Adrenal gland (tissue), 9 donors: ENCODE measurements at regions not wholly inside any gene's neighbourhood (a gene's known extent, or its start where the extent isn't known, plus 50 kb on each side); places are given as distances from the start of the nearest gene placed in this dataset.

ENCODE experiments used
- DNase-seq, 7 donors: peaks; one replicate each; pipeline ENCODE4 v3.0.0-alpha.2; 2019 to 2020
- H3K27ac ChIP-seq, 5 donors: fragments of 200-600 bp; sonication (generic) in 4 of 5; 1 replicate in 3 of 5; 2 replicates in 2 of 5; pipeline versions ENCODE4 v1.5.1 to v1.8.0; 2016 to 2020; ENCODE audit warnings: mild to moderate bottlenecking in 1 of 5
- H3K27me3 ChIP-seq: fragments of 200-600 bp; 2 replicates; pipeline ENCODE4 v1.8.0; 2021
- H3K36me3 ChIP-seq, 2 donors: fragments of 200-600 bp; replicated peaks in 1 of 2; 1 replicate in 1 of 2; 2 replicates in 1 of 2; pipeline versions ENCODE4 v1.5.1 to v1.8.0; 2018 to 2022
- H3K4me1 ChIP-seq, 2 donors: fragments of 200-600 bp; replicated peaks in 1 of 2; 1 replicate in 1 of 2; 2 replicates in 1 of 2; pipeline versions ENCODE4 v1.5.1 to v1.8.0; 2018 to 2021
- H3K4me3 ChIP-seq, 4 donors: fragments of 200-600 bp; sonication (generic) in 3 of 4; one replicate each; pipeline ENCODE4 v1.5.1; 2016 to 2018
- H3K9me3 ChIP-seq, 3 donors: fragments of 200-600 bp; sonication (generic) in 1 of 3; replicated peaks in 1 of 3; 1 replicate in 2 of 3; 2 replicates in 1 of 3; pipeline versions ENCODE4 v1.5.1 to v1.8.0; 2016 to 2021
- POLR2A ChIP-seq, 2 donors: fragments of 450-650 bp; IDR thresholded peaks; one replicate each; pipeline ENCODE4 v1.6.1; 2017; ENCODE audit warnings: antibody characterized with exemption in 2 of 2, mild to moderate bottlenecking in 2 of 2, moderate library complexity in 1 of 2
- WGBS, 4 donors: extraction: QIAGEN DNeasy Blood & Tissue Kit in 2 of 4; methylation state at CpG; one replicate each; pipeline versions ENCODE4 v1.1.5 to v1.1.7; 2013 to 2017; 5-methylcytosine and 5-hydroxymethylcytosine counted together
- intact Hi-C, 2 donors: fragments of 100-400 bp; cut with DNase I; formaldehyde crosslinking; loops; one replicate each; pipeline versions ENCODE4 v1.14.1 to v1.15.0; 2022 to 2023
- TF ChIP-seq, protein P1 (sequence below), 6 experiments: fragments of 450-650 bp in 4 of 6; fragments of 200-600 bp in 2 of 6; sonication (generic) in 1 of 6; IDR thresholded peaks; 1 replicate in 5 of 6; 2 replicates in 1 of 6; pipeline versions ENCODE4 v1.5.1 to v1.8.0; 2016 to 2021; ENCODE audit warnings: antibody characterized with exemption in 6 of 6, mild to moderate bottlenecking in 2 of 6, moderate library complexity in 1 of 6
- donor health status: healthy with polysubstance abuse.
- donor health status: Bipolar disorder and iron deficiency.
- donor health status: DM: yes; HTN: yes; CAD: no.
- donor health status: DM: no; HTN: no; CAD: no.
- donor health status: DM: no; HTN: no; CAD: no.

DNA sequence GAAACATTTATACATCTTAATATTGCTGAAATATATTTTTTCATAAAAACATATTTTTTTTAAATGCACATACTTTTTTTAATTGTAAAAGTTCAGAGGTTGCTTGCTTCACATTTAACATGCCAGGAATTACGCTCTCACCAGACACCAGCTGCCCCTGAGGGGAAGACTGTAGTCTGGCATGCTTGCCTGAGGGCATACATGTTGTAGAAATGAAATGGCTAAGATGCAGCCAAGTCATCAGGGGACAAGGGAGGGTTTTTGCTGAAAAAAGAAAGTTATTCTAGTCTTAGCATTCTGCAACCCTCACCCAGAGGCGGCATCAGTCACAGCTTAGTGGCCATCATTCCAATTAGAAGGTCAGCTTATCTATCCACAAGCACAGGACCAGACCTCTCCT, 426.7 kb upstream of the FTMT start:
- H3K36me3 ChIP-seq = no peaks in the 10 kb centered on the region
- H3K27me3 ChIP-seq = no peaks in the 10 kb centered on the region
- no peak overlapping the region for H3K27ac ChIP-seq
- H3K9me3 ChIP-seq = no peaks in the 10 kb centered on the region
- peak in 1 of 7 donors; percentile 59 for DNase-seq
- 66 to 77% (median 68%) methylated on average over 2 of the region's 2 CpGs for WGBS, 4 donors
- H3K4me1 ChIP-seq = no peaks in the 10 kb centered on the region
- H3K4me3 ChIP-seq = no peak overlapping the region
- TF ChIP-seq, protein P1, sequence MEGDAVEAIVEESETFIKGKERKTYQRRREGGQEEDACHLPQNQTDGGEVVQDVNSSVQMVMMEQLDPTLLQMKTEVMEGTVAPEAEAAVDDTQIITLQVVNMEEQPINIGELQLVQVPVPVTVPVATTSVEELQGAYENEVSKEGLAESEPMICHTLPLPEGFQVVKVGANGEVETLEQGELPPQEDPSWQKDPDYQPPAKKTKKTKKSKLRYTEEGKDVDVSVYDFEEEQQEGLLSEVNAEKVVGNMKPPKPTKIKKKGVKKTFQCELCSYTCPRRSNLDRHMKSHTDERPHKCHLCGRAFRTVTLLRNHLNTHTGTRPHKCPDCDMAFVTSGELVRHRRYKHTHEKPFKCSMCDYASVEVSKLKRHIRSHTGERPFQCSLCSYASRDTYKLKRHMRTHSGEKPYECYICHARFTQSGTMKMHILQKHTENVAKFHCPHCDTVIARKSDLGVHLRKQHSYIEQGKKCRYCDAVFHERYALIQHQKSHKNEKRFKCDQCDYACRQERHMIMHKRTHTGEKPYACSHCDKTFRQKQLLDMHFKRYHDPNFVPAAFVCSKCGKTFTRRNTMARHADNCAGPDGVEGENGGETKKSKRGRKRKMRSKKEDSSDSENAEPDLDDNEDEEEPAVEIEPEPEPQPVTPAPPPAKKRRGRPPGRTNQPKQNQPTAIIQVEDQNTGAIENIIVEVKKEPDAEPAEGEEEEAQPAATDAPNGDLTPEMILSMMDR (IDR thresholded peaks at IDR 0.05) = no peak
- TF ChIP-seq POLR2A (IDR thresholded peaks at IDR 0.05) = no peak
- intact Hi-C loops = no loop called here

GRCh38 chr5:121426153-121426552, 425.5 kb upstream of the FTMT start:
- H3K4me3 ChIP-seq = no peak overlapping the region
- 68 to 81% (median 74%) methylated on average over 3 to 4 of the region's 4 CpGs for WGBS, 4 donors
- H3K4me1 ChIP-seq = no peaks in the 10 kb centered on the region
- intact Hi-C loops = no loop called here
- no peak overlapping the region for H3K27ac ChIP-seq
- H3K27me3 ChIP-seq = no peaks in the 10 kb centered on the region
- H3K36me3 ChIP-seq = no peaks in the 10 kb centered on the region
- H3K9me3 ChIP-seq = no peaks in the 10 kb centered on the region
- DNase-seq = no peak
- TF ChIP-seq, protein P1 (IDR thresholded peaks at IDR 0.05) = no peak
- no peak for TF ChIP-seq POLR2A (IDR thresholded peaks at IDR 0.05)

- DNase-seq = no peak
- intact Hi-C loops = no loop called here
- 44 to 65% (median 54%) methylated on average over 1 of the region's 1 CpG for WGBS, 4 donors
- H3K4me3 ChIP-seq = no peak overlapping the region
- H3K9me3 ChIP-seq = no peaks in the 10 kb centered on the region
- no peaks in the 10 kb centered on the region for H3K4me1 ChIP-seq
- no peak for TF ChIP-seq POLR2A (IDR thresholded peaks at IDR 0.05)
- TF ChIP-seq, protein P1 (IDR thresholded peaks at IDR 0.05) = no peak
- no peaks in the 10 kb centered on the region for H3K36me3 ChIP-seq
- H3K27ac ChIP-seq = no peak overlapping the region
- no peaks in the 10 kb centered on the region for H3K27me3 ChIP-seq
These were observed 421.9 kb upstream of the FTMT start for GRCh38 chr5:121429761-121430160.

GRCh38 chr5:121430538-121430937, 421.1 kb upstream of the FTMT start:
- WGBS, 4 donors = 22 to 40% (median 29%) methylated on average over 4 of the region's 4 CpGs
- TF ChIP-seq, protein P1 (IDR thresholded peaks at IDR 0.05) = no peak
- TF ChIP-seq POLR2A (IDR thresholded peaks at IDR 0.05) = no peak
- intact Hi-C loops = no loop called here
- Histone ChIP-seq H3K27ac (no peak overlapping the region), H3K4me3 (no peak overlapping the region), H3K4me1 (no peaks in the 10 kb centered on the region), H3K36me3 (no peaks in the 10 kb centered on the region), H3K9me3 (no peaks in the 10 kb centered on the region), H3K27me3 (no peaks in the 10 kb centered on the region)
- no peak for DNase-seq
